ENCODE measurements at regions not wholly inside any gene's neighbourhood (a gene's known extent, or its start where the extent isn't known, plus 50 kb on each side); places are given as distances from the start of the nearest gene placed in this dataset.

- TF ChIP-seq ZBTB33 (CRISPR knock-in tag; IDR thresholded peaks at IDR 0.05) = no peak
- no peak for TF ChIP-seq MAFK (IDR thresholded peaks at IDR 0.05; ENCODE audit: low read length)
- no peak for TF ChIP-seq SRSF7 (optimal IDR thresholded peaks at IDR 0.05; ENCODE audit: low read depth, low read length)
- TF ChIP-seq THRA (IDR thresholded peaks at IDR 0.05) = no peak
- TF ChIP-seq GMEB1 (CRISPR knock-in tag; IDR thresholded peaks at IDR 0.05) = no peak
- TF ChIP-seq HIVEP1 (CRISPR knock-in tag; IDR thresholded peaks at IDR 0.05) = no peak
- no peak for TF ChIP-seq LARP7 (IDR thresholded peaks at IDR 0.05)
- TF ChIP-seq ZBTB1 (CRISPR knock-in tag; IDR thresholded peaks at IDR 0.05; ENCODE audit: borderline replicate concordance, low read depth) = no peak
Measured at GRCh38 chr11:104572279-104572678, 326.0 kb downstream of the CASP12 start (continued).

Measured in K562 (cell line).